ENCODE measurements at regions not wholly inside any gene's neighbourhood (a gene's known extent, or its start where the extent isn't known, plus 50 kb on each side); places are given as distances from the start of the nearest gene placed in this dataset.

DNA sequence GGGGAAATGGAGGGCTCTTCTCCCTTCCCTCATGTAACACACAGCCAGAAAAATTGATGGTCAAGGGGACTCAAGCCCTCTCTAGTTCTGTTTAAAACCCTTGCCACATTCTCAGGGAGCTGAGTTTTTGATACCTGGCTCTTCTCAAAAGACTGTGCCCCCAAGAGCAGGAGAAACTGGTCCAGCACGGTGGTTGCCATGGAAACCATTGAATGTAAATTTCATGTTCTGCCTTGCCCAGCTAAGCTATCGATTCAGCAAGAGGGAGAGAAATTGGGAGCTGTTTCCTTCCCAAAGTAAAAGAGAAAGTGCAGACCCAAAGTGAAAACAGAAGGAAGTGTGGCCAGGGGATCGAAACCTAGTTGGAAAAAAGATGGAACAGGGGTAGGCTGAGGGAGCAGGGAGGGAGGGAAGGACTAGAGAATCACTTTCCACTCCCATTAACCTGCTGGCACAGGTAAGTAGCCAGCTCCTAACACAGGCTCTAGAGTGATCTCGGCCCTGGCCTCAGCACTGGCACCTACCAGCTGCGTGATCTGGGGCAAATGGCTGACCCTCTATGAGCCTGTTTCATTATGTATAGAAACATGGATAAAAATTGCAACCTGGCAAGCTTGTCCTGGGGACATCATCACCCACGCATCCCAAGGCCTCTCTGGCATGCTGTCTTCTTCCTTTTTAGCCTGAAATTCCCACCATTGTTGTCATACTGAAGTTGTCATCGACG is 140.9 kb downstream of the TPRA1 start:
- TF ChIP-seq EZH2phosphoT487 (IDR thresholded peaks at IDR 0.05): no peak
- TF ChIP-seq, protein P1, sequence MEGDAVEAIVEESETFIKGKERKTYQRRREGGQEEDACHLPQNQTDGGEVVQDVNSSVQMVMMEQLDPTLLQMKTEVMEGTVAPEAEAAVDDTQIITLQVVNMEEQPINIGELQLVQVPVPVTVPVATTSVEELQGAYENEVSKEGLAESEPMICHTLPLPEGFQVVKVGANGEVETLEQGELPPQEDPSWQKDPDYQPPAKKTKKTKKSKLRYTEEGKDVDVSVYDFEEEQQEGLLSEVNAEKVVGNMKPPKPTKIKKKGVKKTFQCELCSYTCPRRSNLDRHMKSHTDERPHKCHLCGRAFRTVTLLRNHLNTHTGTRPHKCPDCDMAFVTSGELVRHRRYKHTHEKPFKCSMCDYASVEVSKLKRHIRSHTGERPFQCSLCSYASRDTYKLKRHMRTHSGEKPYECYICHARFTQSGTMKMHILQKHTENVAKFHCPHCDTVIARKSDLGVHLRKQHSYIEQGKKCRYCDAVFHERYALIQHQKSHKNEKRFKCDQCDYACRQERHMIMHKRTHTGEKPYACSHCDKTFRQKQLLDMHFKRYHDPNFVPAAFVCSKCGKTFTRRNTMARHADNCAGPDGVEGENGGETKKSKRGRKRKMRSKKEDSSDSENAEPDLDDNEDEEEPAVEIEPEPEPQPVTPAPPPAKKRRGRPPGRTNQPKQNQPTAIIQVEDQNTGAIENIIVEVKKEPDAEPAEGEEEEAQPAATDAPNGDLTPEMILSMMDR (IDR thresholded peaks at IDR 0.05): no peak
